ENCODE measurements at regions not wholly inside any gene's neighbourhood (a gene's known extent, or its start where the extent isn't known, plus 50 kb on each side); places are given as distances from the start of the nearest gene placed in this dataset.

- DNase-seq (ENCODE audit: low read depth), result no peak
Observed at GRCh38 chr13:112124141-112124540, 57.2 kb downstream of the SOX1 start.

- no peak for DNase-seq (ENCODE audit: low read depth)
Observed at GRCh38 chr13:112127564-112128330, 60.8 kb downstream of the SOX1 start.

- DNase-seq (ENCODE audit: low read depth), result no peak
Observed at GRCh38 chr13:112128331-112128610, 61.3 kb downstream of the SOX1 start.

GRCh38 chr13:112130418-112130817, 63.5 kb downstream of the SOX1 start:
- DNase-seq (ENCODE audit: low read depth), result no peak

GRCh38 chr13:112131081-112131712, 64.2 kb downstream of the SOX1 start:
- DNase-seq (ENCODE audit: low read depth), result no peak

GRCh38 chr13:112131713-112132113, 64.8 kb downstream of the SOX1 start:
- no peak for DNase-seq (ENCODE audit: low read depth)

GRCh38 chr13:112132142-112132541, 65.2 kb downstream of the SOX1 start:
- DNase-seq (ENCODE audit: low read depth), result no peak

GRCh38 chr13:112132619-112133018, 65.7 kb downstream of the SOX1 start:
- no peak for DNase-seq (ENCODE audit: low read depth)

GRCh38 chr13:112133499-112134390, 66.8 kb downstream of the SOX1 start:
- DNase-seq (ENCODE audit: low read depth), result no peak

- DNase-seq (ENCODE audit: low read depth), result no peak
Observed at GRCh38 chr13:112134391-112135075, 67.6 kb downstream of the SOX1 start.

GRCh38 chr13:112136095-112136494, 69.1 kb downstream of the SOX1 start:
- DNase-seq (ENCODE audit: low read depth), result no peak

GRCh38 chr13:112137144-112137543, 70.2 kb downstream of the SOX1 start:
- no peak for DNase-seq (ENCODE audit: low read depth)

- DNase-seq (ENCODE audit: low read depth), result no peak
Observed at GRCh38 chr13:112140366-112140765, 73.4 kb downstream of the SOX1 start.

GRCh38 chr13:112141643-112142400, 74.9 kb downstream of the SOX1 start:
- no peak for DNase-seq (ENCODE audit: low read depth)

GRCh38 chr13:112142401-112142930, 75.5 kb downstream of the SOX1 start:
- no peak for DNase-seq (ENCODE audit: low read depth)

GRCh38 chr13:112143046-112143752, 76.2 kb downstream of the SOX1 start:
- DNase-seq (ENCODE audit: low read depth), result no peak

GRCh38 chr13:112143753-112144615, 77.0 kb downstream of the SOX1 start:
- DNase-seq (ENCODE audit: low read depth), result no peak

- DNase-seq (ENCODE audit: low read depth), result no peak
Observed at GRCh38 chr13:112144616-112145550, 77.9 kb downstream of the SOX1 start.

Data from RPMI7951 (cell line).